H7 (cell line): ENCODE measurements at regions not wholly inside any gene's neighbourhood (a gene's known extent, or its start where the extent isn't known, plus 50 kb on each side); places are given as distances from the start of the nearest gene placed in this dataset.

Experiments used
- DNase-seq: peaks from one replicate; pipeline ENCODE4 v3.0.0; 2012
- H3K27me3 ChIP-seq: 2 replicates; pipeline ENCODE4 v1.6.0; 2011; ENCODE audit warnings: mild to moderate bottlenecking, low read length; ENCODE audit not compliant: control insufficient read depth, insufficient read depth
- H3K36me3 ChIP-seq: replicated peaks from 2 replicates; pipeline ENCODE4 v1.5.1; 2011; ENCODE audit warnings: low read length; ENCODE audit not compliant: control insufficient read depth, insufficient read depth
- H3K4me3 ChIP-seq: 2 replicates; pipeline ENCODE4 v1.5.1; 2011; ENCODE audit warnings: low read depth, mild to moderate bottlenecking, control low read depth, low read length, moderate library complexity; ENCODE audit not compliant: insufficient read depth

DNA sequence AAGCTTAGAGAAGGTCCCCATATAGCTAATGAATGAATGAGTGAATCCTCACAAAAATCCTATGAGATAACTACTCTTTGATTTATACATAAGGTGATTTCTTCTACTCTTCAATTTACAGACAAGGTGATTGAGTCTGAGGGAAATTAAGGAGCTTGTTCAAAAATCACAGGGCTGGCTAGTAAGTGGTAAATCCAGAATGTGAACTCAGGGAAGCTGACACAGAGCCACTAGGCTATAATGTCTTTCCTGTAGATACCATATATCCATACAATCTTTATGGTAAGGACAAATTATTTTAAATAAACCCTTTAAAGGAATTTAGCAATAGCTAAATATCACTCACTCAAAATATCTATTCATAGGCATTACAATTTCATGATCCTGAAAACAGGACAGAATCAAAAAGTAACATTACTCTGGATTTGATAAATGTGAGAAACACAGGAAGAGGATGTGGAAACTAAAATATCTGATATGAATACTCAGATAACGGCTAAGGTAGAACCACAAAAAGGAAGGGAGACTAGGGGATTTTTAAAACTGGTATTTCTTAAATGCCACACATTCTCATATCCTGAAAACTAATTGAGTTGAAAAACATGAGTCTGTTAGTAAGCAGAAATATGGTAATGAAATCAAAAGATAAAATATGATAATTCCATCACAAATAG is 108.2 kb downstream of the NBPF12 start:
- H3K27me3 ChIP-seq, result no peaks in the 10 kb centered on the region
- H3K4me3 ChIP-seq, result no peak overlapping the region
- DNase-seq, result no peak
- no peaks in the 10 kb centered on the region for H3K36me3 ChIP-seq
